C4-2B (cell line): ENCODE measurements at regions not wholly inside any gene's neighbourhood (a gene's known extent, or its start where the extent isn't known, plus 50 kb on each side); places are given as distances from the start of the nearest gene placed in this dataset.

Experiments
- H3K27ac ChIP-seq: fragments of 450-650 bp; 2 replicates; pipeline ENCODE4 v1.5.1; 2017
- CTCF ChIP-seq: fragments of 450-650 bp; conservative IDR thresholded peaks from 2 replicates; pipeline ENCODE4 v1.5.1; 2017; ENCODE audit warnings: mild to moderate bottlenecking
- ZFX ChIP-seq: fragments of 450-650 bp; IDR thresholded peaks from 2 replicates; pipeline ENCODE4 v1.6.1; 2017

GRCh38 chr3:82508-82907 lies 114.1 kb upstream of the CHL1 start:
- no peak for TF ChIP-seq ZFX
- no peak for TF ChIP-seq CTCF
- no peak overlapping the region for H3K27ac ChIP-seq

DNA sequence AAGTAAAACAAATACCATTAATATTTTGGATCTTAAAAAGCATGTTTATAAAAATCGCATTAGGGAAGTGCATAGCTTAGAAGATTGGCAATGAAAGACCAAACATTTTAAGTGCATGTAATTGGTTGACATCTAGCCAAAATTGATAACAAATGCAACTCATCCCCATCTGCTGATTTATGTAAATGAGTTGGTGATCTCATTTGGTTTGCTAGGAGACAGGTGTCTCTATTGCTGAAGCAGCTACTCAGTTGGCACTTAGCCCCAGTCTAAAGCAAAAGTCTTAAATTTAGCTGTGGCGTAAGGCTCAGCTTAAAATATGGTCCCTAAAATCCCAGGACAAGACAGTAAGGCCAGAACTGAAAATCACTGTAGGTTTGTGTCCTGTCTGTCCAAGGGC lies 113.5 kb upstream of the CHL1 start:
- no peak for TF ChIP-seq CTCF
- no peak for TF ChIP-seq ZFX
- no peak overlapping the region for H3K27ac ChIP-seq

GRCh38 chr3:85180-85579 lies 111.4 kb upstream of the CHL1 start:
- H3K27ac ChIP-seq = no peak overlapping the region
- no peak for TF ChIP-seq CTCF
- TF ChIP-seq ZFX = no peak

- no peak for TF ChIP-seq CTCF
- no peak for TF ChIP-seq ZFX
- no peak overlapping the region for H3K27ac ChIP-seq
Measured at GRCh38 chr3:88267-88666, 108.3 kb upstream of the CHL1 start.

DNA sequence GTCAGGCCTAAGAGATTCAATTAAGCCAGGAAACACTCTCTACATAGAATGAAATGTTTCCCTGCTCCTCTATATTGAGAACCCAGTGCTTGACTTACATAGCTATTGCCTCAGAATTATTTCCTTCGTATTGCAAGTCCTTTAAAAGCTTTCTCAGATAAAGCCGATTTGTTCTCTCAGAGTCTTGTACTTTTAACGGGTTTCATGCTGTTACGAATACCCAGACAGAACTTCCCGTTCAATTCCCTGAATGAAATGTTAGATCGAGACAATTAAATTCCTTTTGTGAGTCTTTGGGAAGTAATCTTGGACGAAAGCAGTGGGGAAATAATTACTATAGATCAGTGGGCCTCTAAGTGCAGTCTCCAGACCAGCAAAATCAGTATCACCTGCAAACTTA lies 102.8 kb upstream of the CHL1 start:
- TF ChIP-seq CTCF (no peak), ZFX (no peak)
- no peak overlapping the region for H3K27ac ChIP-seq

- no peak overlapping the region for H3K27ac ChIP-seq
- TF ChIP-seq ZFX = no peak
- no peak for TF ChIP-seq CTCF
Measured at GRCh38 chr3:96259-96658, 100.3 kb upstream of the CHL1 start.

GRCh38 chr3:97417-98258 lies 98.9 kb upstream of the CHL1 start:
- TF ChIP-seq ZFX = no peak
- TF ChIP-seq CTCF = no peak
- no peak overlapping the region for H3K27ac ChIP-seq
